Thoracic aorta (tissue), 2 donors: ENCODE measurements at regions not wholly inside any gene's neighbourhood (a gene's known extent, or its start where the extent isn't known, plus 50 kb on each side); places are given as distances from the start of the nearest gene placed in this dataset.

Experiments used
- ATAC-seq: fragments of 150-250 bp; one replicate; pipeline ENCODE4 v1.8.0; 2017; ENCODE audit warnings: low read depth; ENCODE audit not compliant: insufficient number of reproducible peaks, low FRiP score
- DNase-seq: peaks from one replicate; pipeline ENCODE4 v3.0.0-alpha.2; 2020; ENCODE audit warnings: low spot score
- H3K27ac ChIP-seq, 2 donors: fragments of 200-600 bp; sonication (generic); 1 replicate in 1 of 2; 2 replicates in 1 of 2; pipeline ENCODE4 v1.5.1; 2016; ENCODE audit warnings: mild to moderate bottlenecking in 2 of 2, moderate library complexity in 2 of 2
- H3K27me3 ChIP-seq: fragments of 200-600 bp; sonication (generic); replicated peaks from 2 replicates; pipeline ENCODE4 v1.6.0; 2016; ENCODE audit warnings: mild to moderate bottlenecking; ENCODE audit not compliant: insufficient read depth
- H3K36me3 ChIP-seq: fragments of 200-600 bp; sonication (generic); one replicate; pipeline ENCODE4 v1.5.1; 2016
- H3K4me1 ChIP-seq, 2 donors: fragments of 200-600 bp; sonication (generic); 1 replicate in 1 of 2; 2 replicates in 1 of 2; pipeline versions ENCODE4 v1.5.1 to v1.6.0; 2016; ENCODE audit warnings: low read depth in 2 of 2, mild to moderate bottlenecking in 1 of 2; ENCODE audit not compliant: control insufficient read depth in 1 of 2
- H3K4me3 ChIP-seq: fragments of 200-600 bp; sonication (generic); 2 replicates; pipeline ENCODE4 v1.5.1; 2016; ENCODE audit warnings: mild to moderate bottlenecking
- H3K9me3 ChIP-seq: fragments of 200-600 bp; sonication (generic); 2 replicates; pipeline ENCODE4 v1.5.1; 2016
- TF ChIP-seq, protein P1 (sequence below): fragments of 200-600 bp; sonication (generic); IDR thresholded peaks from one replicate; pipeline ENCODE4 v1.5.1; 2019; ENCODE audit warnings: antibody characterized with exemption

DNA sequence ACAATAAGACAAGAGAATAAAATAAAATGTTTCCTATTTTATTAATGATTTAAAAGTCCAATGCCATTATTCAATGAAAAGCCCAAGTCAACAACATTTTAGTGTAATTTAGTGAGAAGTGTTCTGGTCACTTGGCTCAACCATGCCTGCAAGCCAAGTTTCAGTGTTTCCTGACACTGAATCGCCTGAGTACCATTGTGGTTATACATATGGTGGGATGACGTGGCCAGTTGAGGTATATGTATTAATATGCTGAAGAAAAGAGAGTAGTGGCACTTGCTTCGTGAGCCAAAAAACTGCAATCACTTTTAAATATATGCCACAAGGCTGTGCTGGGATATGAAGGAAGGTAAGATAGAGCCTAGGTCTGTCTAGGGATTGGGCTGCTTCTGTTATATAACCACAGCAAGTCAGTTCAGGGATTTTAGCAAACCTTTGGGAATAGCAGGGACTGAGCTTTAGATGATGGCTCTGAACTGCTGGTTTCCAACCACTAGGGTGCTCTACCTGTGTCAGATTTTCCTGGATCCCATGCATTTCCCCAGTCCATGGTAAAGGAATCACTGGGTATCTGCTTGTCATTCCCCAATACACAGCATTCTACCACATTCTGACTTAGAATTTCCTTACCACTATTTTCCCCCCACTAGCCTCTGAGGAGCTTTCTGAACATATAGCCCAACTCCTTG is 214.0 kb upstream of the PRPS1L1 start:
- ATAC-seq: no peak
- TF ChIP-seq, protein P1, sequence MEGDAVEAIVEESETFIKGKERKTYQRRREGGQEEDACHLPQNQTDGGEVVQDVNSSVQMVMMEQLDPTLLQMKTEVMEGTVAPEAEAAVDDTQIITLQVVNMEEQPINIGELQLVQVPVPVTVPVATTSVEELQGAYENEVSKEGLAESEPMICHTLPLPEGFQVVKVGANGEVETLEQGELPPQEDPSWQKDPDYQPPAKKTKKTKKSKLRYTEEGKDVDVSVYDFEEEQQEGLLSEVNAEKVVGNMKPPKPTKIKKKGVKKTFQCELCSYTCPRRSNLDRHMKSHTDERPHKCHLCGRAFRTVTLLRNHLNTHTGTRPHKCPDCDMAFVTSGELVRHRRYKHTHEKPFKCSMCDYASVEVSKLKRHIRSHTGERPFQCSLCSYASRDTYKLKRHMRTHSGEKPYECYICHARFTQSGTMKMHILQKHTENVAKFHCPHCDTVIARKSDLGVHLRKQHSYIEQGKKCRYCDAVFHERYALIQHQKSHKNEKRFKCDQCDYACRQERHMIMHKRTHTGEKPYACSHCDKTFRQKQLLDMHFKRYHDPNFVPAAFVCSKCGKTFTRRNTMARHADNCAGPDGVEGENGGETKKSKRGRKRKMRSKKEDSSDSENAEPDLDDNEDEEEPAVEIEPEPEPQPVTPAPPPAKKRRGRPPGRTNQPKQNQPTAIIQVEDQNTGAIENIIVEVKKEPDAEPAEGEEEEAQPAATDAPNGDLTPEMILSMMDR: no peak

GRCh38 chr7:18243731-18244130 is 216.1 kb upstream of the PRPS1L1 start:
- DNase-seq (no peak), ATAC-seq (no peak)
- Histone ChIP-seq H3K4me3 (no peak overlapping the region), H3K27me3 (no peaks in the 10 kb centered on the region), H3K36me3 (no peaks in the 10 kb centered on the region), H3K27ac (no peak overlapping the region), H3K4me1 (no peaks in the 10 kb centered on the region), H3K9me3 (peaks cover 3% of the 10 kb centered on the region)
- TF ChIP-seq, protein P1: no peak

More for the DNA sequence above, 214.0 kb upstream of the PRPS1L1 start:
- no peak overlapping the region for H3K4me3 ChIP-seq
- no peak overlapping the region for H3K27ac ChIP-seq
- H3K27me3 ChIP-seq: no peaks in the 10 kb centered on the region
- no peak for DNase-seq
- no peaks in the 10 kb centered on the region for H3K36me3 ChIP-seq
- no peaks in the 10 kb centered on the region for H3K4me1 ChIP-seq
- H3K9me3 ChIP-seq: no peaks in the 10 kb centered on the region

- ATAC-seq: no peak
- peaks cover 16% of the 10 kb centered on the region for H3K9me3 ChIP-seq
- H3K27me3 ChIP-seq: no peaks in the 10 kb centered on the region
- peaks cover 0 to 6% of the 10 kb centered on the region in 2 donors for H3K4me1 ChIP-seq
- TF ChIP-seq, protein P1: no peak
- no peak overlapping the region for H3K27ac ChIP-seq
- H3K36me3 ChIP-seq: no peaks in the 10 kb centered on the region
- no peak overlapping the region for H3K4me3 ChIP-seq
- no peak for DNase-seq
Measured at GRCh38 chr7:18250133-18250532, 222.5 kb upstream of the PRPS1L1 start.

- Histone ChIP-seq H3K27me3 (no peaks in the 10 kb centered on the region), H3K4me3 (no peak overlapping the region), H3K9me3 (peaks cover 12% of the 10 kb centered on the region), H3K4me1 (peaks cover 0 to 16% of the 10 kb centered on the region in 2 donors), H3K27ac (no peak overlapping the region), H3K36me3 (no peaks in the 10 kb centered on the region)
- DNase-seq (no peak), ATAC-seq (no peak)
- TF ChIP-seq, protein P1: no peak
Measured at GRCh38 chr7:18257711-18258110, 230.1 kb upstream of the PRPS1L1 start.

GRCh38 chr7:18262058-18262457 is 233.5 kb upstream of the HDAC9 start:
- no peak overlapping the region for H3K27ac ChIP-seq
- H3K27me3 ChIP-seq: no peaks in the 10 kb centered on the region
- DNase-seq (no peak), ATAC-seq (no peak)
- H3K4me1 ChIP-seq: peaks cover 0 to 11% of the 10 kb centered on the region in 2 donors
- TF ChIP-seq, protein P1: no peak
- H3K4me3 ChIP-seq: no peak overlapping the region
- H3K9me3 ChIP-seq: peaks cover 12% of the 10 kb centered on the region
- no peaks in the 10 kb centered on the region for H3K36me3 ChIP-seq
